GM18520 (cell line): ENCODE measurements at regions not wholly inside any gene's neighbourhood (a gene's known extent, or its start where the extent isn't known, plus 50 kb on each side); places are given as distances from the start of the nearest gene placed in this dataset.

Source experiments
- ATAC-seq: cut with Tn5 transposase; IDR thresholded peaks from one replicate; pipeline ENCODE4 v1.9.1; 2021; ENCODE audit not compliant: unreplicated experiment

DNA sequence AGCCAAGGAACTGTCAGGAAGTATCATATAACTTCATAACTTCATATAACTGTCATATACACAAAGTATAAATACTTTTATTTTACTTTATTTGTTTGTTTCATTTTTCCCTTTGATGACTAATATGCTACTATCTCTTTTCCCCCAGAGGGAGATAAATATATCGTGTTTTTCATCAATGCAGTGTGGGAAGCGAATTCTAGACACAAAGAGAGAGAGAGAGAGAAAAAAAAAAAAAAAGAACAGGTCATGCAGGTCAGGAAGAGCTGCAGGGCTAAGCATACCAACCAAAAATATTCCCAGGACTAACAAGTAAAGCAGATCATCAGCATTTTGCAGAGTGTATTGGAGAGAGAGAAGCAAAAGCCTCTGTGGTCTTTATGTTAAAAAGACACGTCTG is 1849.2 kb downstream of the STIM2 start:
- no peak for ATAC-seq

DNA sequence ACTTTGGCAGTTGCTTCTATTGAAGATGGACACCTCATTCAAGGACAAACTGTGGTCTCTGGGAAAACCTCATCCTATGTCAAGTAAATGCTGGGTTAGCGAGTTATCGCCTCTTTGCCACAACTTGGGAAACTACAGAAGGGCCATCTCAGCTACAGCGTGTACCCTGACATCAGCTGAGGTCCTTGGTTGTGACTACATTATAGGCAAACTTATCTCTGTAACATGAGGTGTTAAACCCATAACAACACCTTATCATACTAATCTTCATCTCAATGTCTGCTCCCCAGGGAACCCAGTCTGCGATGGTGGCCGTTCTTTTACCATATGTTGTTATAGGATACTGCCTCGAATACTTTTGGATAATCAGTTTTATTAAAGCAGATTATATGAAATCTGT is 1862.7 kb downstream of the STIM2 start:
- no peak for ATAC-seq

DNA sequence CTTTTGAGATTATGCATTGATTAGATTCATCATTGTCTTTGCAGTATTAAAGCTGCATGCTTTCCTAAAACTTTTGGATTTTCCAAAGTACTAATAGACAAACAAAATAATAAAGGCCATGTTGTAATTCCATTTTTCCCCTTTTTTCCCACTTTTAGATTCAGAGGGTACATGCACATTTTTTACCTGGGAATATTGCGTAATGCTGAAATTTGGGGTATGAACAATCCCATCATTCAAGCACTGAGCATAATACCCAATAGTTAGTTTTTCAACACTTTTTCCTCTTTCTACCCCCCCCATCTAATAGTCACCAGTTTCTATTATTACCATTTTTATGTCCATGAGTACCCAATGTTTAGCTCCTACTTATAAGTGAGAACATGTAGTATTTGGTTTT is 1863.6 kb downstream of the STIM2 start:
- no peak for ATAC-seq

GRCh38 chr4:28730304-28730703 is 1869.7 kb downstream of the STIM2 start:
- ATAC-seq, result no peak

GRCh38 chr4:28744066-28744465 is 1883.4 kb downstream of the STIM2 start:
- ATAC-seq, result no peak

- no peak for ATAC-seq
These were observed 1893.7 kb downstream of the STIM2 start for GRCh38 chr4:28754376-28754775.

DNA sequence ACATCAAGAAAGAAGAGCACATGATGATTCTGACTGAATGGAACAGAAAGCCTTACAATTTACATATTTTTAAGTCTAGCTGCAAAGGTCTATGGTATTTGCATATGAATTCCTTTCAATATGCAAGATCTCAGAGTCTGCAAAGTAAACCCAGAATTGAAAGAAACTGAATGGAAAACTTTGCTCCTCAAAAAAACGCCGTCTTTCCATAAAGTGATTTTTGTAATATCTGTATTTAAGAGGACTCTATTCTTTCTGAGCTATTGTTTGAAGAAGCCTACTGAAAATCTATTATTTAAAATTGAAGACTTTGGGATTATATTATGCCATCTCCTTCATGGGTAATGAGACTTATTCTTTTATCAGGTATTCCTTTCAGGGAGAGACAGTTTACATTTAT is 1894.4 kb downstream of the STIM2 start:
- ATAC-seq, result no peak

DNA sequence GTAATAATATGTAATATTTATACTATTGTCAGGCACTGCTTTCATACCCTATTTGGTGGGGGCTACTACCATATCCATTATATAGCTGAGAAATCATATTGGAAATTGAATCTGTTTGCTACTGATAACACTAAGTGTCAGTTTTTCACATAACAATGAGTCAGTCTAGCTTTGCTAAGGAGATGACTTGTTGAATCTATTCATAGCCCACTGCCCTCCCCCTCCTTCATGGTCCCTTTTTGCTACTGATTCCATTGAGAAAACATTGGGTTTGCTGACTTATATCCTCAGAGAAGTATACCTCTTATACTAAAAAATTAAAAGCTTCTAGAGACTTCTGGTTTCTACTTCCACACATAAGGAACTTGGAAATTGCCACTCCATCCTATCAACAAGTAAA is 1898.4 kb downstream of the STIM2 start:
- ATAC-seq, result no peak

DNA sequence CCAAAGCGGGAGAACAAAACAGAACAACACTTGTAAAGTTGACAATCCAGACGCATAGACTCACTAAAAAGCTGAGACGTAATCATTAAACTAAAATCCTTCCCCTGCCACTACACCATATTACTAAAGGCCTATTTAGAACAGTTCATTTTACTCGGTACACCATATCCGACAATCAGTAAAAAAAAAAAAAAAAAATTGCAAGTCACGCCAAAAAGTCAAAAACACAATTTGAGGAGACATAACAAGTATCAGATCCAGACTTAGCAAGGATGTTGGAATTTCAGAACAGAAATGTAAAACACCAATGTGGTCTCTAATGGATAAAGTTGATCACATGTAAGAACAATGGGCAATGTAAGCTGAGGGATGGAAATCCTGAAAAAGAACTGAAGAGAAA is 1899.4 kb downstream of the STIM2 start:
- no peak for ATAC-seq

- no peak for ATAC-seq
These were observed 1911.4 kb downstream of the STIM2 start for GRCh38 chr4:28772066-28772465.

DNA sequence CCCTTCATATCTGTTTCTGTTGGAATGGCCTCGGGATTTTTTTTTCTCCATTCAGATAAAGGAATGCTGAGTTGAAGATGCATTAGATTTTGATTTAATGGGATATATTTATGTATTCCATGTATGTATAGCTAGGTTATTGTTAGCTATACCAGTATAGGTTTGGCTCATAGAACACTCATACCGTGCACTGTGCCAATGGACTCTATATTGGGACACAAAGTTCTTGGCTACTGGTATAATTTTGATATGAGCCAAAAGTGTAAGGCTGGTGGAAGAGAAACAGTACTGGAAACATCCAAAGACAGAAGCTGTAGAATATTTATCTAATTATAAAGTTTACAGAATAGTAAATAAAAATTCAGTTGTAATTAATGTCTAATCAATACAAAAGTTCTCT is 1912.1 kb downstream of the STIM2 start:
- ATAC-seq, result no peak

- ATAC-seq, result no peak
These were observed 1913.7 kb downstream of the STIM2 start for GRCh38 chr4:28774344-28774743.

- no peak for ATAC-seq
These were observed 1915.4 kb downstream of the STIM2 start for GRCh38 chr4:28776004-28776403.

DNA sequence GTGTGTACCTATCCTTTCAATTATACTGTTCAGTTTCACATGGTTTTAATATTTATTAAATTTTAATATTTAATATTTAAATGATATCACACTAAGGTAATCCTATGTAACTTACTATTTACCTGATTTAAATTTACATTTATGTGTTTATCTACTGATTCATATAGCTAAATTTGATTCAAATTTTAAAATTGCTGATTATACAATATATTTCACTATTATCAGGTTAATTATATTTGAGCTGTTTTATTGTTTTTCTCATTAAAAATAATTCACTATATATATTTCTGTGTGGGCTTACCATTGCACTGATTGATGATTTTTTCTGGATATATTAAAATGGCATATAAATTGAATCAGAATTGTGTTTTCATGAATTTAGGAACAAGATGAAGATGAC is 1923.5 kb downstream of the STIM2 start:
- ATAC-seq, result no peak

DNA sequence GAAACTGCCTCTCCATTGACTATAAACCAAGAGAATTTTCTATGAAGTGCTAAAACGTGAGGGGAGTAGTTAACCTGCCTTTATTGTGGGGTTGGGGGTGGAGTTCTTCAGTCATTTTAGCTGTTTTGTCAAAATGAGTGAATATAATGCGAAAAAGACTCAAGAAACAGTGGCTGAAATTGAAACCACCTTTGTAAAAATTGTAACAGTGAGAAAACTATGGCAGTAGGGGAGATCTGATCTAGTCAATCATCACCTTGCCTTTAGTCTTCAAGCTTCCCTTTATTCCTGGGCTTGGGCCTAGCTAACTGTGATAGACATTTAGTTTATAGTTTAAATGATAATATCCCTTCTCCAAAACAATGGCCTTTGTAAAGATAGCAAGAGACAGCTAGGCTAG is 1927.3 kb downstream of the STIM2 start:
- no peak for ATAC-seq

- ATAC-seq, result no peak
These were observed 1928.4 kb downstream of the STIM2 start for GRCh38 chr4:28788929-28789490.

DNA sequence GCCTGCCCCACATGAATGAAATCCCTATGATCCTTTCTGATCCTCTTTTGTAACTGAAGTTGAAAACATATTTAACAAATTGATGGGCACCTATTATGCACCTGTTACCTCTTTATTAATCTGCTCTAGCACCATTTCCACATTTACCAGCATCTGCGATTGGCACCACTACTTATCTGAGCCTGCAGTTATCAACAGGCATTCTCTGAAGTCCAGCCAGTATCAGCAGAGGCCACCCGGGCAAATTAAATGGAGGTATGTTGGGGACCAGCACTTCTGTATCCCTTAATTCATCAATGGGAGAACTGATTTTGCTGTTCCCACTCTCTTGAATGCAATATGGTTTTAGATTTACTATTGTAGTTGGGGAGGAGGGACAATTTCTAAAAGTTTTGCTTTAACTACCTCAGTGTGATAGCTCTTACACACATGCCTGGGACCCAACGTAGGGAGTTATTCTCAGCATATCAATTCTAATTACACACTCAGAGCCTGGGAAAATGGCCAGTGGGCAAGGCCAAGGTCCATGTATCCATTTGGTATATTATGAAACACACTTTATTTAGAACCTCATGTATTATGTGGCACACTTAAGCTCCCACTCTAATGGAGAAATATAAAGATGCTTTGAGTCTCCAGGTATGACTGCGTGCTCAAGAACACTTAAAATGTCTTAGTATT is 1927.1 kb upstream of the PCDH7 start:
- no peak for ATAC-seq

DNA sequence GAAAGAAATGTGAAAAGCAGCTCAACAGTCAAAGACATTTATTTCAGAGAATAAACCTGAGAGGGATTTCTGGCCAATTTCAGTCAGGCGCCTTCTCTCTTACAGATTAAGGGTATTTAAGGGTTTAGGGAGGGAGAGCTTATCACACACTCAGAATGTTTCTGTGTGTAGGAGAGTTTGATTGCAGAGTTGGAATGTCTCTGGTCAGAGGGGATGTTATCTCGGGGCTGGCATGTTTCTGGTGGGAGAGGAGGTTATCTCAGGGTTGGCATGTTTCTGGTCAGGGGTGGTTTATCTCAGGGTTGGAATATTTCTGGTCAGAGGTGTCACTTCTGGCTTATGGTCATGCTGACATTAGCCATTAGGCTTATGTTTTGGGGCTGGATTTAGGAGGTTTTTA is 1920.5 kb upstream of the PCDH7 start:
- ATAC-seq, result no peak

- ATAC-seq, result no peak
These were observed 1909.1 kb upstream of the PCDH7 start for GRCh38 chr4:28811025-28811424.

DNA sequence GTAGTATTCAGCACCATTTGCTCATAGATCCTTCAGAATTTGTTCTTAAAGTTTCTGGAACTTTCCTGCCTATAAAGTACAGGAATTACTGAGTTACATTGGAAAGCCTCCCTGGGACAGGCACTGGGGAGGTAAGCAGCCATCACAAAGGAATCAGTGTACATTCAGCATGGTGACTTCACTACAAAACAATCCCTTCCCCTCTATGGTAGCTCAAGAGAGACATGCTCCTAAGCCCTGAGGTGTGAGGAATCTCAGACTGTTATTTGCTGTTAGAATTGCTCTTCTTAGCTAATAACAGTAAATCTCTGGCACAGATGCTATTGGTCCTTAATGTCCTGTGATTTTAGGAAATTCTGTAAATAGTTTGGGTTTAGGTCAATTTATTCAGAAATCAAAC is 1898.0 kb upstream of the PCDH7 start:
- no peak for ATAC-seq

- no peak for ATAC-seq
These were observed 1892.3 kb upstream of the PCDH7 start for GRCh38 chr4:28827866-28828265.

GRCh38 chr4:28831867-28832266 is 1888.3 kb upstream of the PCDH7 start:
- ATAC-seq, result no peak

DNA sequence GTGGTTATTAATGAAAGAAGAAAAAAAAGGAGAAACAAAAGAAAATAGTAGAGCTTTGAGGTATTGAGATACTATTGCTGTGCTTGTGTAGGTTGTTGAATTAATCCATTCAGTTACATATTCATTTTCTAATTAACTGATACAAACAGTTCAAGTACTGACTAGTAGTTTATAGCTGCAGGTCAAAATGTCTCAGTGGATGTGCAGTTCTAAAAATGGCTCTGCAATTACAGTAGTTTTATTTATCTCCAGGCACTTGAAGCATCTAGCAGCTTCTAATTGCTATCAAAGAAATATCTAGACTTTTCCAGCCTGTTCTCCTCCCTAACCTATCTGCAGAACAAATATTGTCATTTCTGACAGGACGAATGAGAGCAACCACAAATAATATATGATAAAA is 1887.7 kb upstream of the PCDH7 start:
- ATAC-seq, result no peak
